NCI-H774 (cell line): ENCODE measurements at regions not wholly inside any gene's neighbourhood (a gene's known extent, or its start where the extent isn't known, plus 50 kb on each side); places are given as distances from the start of the nearest gene placed in this dataset.

ENCODE experiments used
- DNase-seq: peaks from one replicate; lab custom pipeline; 2025; lab: John Stamatoyannopoulos, UW

DNA sequence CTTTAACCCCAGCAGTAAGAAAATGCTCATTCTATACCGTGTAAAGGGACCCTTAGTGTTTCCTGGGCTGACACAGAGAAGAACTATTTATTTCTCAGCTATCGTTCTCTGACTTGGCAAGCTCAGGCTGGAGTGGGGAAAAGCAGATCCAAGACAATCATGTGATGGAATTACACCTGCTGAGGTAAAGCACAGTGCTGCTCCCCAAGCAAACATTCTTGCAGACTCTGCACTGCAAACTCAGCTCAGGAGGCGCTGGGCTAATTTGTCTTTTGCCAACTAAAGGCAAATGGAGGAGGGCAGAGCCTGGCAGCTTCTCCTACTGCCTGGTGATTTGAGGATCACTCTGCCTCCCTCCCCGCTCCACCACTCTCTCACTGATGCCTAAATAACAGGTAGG lies 57.8 kb upstream of the FUT8 start:
- no peak for DNase-seq

DNA sequence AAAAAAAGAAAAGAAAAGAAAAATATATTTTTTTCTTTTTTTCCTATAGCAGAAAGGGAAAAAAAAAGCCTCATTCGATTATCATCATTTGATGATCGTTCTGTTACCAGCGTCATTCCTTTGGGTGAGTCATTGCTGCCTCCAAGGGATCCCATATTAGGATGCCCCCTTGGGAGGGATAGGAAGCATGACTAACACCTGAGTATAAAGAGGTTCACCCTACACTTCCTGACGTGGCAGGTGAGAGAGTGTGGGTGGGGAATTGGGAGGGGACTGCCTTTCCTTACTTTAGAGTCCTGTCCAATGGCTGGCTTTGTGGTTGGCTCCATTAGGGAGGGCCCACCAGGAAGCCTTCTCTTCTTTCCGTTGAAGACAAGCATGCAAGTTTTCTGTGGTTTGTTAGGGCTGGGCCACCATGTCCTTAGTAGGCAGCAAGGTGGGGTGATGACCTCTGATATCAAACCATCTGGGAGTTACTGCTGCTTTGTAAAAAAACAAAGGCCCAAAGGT lies 56.1 kb upstream of the FUT8 start:
- DNase-seq: no peak

DNA sequence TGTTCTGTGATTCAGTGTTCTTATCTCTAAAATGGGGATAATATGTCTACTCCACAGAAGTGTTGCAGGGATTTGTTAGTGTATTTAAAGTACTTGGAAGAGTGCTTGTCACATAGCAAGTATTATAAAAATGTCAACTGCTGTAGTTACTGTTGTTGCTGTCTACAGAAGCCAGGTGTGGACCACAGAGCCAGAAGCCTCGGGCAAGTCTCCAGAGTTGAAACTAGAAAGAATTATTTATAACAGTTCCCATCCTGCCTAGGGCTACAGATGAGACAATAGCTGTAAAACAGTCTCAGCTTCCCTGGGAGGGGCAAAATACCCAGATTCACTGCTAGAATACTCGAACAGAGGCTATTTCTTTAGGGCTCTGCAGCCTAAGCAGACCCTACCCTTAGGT lies 55.4 kb upstream of the FUT8 start:
- no peak for DNase-seq

DNA sequence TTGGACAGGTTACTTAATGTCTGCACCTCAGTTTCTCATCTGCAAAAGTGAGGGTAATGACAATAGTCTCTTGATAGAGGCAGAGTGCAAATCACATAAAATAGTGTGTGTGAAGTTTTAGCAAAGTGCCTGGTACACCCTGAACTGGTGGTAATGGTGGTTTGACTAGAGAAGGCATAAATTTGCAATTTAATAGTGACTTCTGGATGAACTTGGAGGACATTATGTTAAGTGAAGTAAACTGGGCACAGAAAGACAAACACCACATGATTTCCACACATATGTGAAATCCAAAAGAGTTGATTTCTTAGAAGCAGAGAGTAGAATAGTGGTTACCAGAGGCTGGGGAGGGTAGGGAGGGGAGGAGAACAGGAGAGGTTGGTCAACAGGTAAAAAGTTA lies 54.8 kb upstream of the FUT8 start:
- no peak for DNase-seq

- DNase-seq: no peak
Observed at GRCh38 chr14:65359503-65359902, 53.0 kb upstream of the FUT8 start.

- no peak for DNase-seq
Observed at GRCh38 chr14:65360144-65360784, 52.3 kb upstream of the FUT8 start.

DNA sequence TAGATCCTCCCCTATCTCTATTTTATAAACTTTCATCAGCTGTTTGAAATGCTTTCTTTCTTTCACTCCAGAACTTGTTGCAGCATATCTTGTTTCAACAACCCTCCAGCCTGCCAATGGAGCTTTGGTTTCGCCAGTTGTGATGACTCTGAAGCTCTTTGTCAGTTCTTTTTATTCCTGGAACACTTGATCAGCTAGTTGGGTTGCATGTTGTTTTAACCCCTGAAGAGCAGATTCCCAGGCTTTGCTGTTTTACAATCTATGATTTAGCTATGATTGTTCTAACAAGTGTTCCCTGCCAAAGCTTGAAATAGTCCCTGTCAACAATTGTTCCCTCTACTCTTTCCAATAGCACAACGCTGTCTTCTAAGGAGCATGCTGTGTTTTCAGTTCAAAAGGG lies 50.6 kb upstream of the FUT8 start:
- no peak for DNase-seq
